ENCODE measurements at regions not wholly inside any gene's neighbourhood (a gene's known extent, or its start where the extent isn't known, plus 50 kb on each side); places are given as distances from the start of the nearest gene placed in this dataset.

- Histone ChIP-seq H3K27me3 (ENCODE audit: control insufficient read depth, insufficient read depth, low read length) (no peaks in the 10 kb centered on the region), H3K9me3 (ENCODE audit: control insufficient read depth, insufficient read depth, low read length) (no peaks in the 10 kb centered on the region), H3K4me3 (ENCODE audit: low read depth, low read length) (no peak overlapping the region), H3K4me1 (ENCODE audit: control insufficient read depth, insufficient read depth, low read length) (peaks cover 25% of the 10 kb centered on the region), H3K36me3 (ENCODE audit: control insufficient read depth, insufficient read depth, low read length) (no peaks in the 10 kb centered on the region), H3K9ac (ENCODE audit: low read depth, low read length) (peak overlapping the region; percentile 19)
These were observed 393.5 kb upstream of the ADGRL2 start for GRCh38 chr1:81407000-81407821.

- Histone ChIP-seq H3K27me3 (ENCODE audit: control insufficient read depth, insufficient read depth, low read length) (no peaks in the 10 kb centered on the region), H3K4me1 (ENCODE audit: control insufficient read depth, insufficient read depth, low read length) (peaks cover 25% of the 10 kb centered on the region), H3K9me3 (ENCODE audit: control insufficient read depth, insufficient read depth, low read length) (no peaks in the 10 kb centered on the region), H3K4me3 (ENCODE audit: low read depth, low read length) (no peak overlapping the region), H3K36me3 (ENCODE audit: control insufficient read depth, insufficient read depth, low read length) (no peaks in the 10 kb centered on the region), H3K9ac (ENCODE audit: low read depth, low read length) (no peak overlapping the region)
These were observed 394.3 kb upstream of the ADGRL2 start for GRCh38 chr1:81406292-81406999.

GRCh38 chr1:81398041-81398440 lies 402.7 kb upstream of the ADGRL2 start:
- Histone ChIP-seq H3K4me3 (ENCODE audit: low read depth, low read length) (no peak overlapping the region), H3K36me3 (ENCODE audit: control insufficient read depth, insufficient read depth, low read length) (no peaks in the 10 kb centered on the region), H3K9ac (ENCODE audit: low read depth, low read length) (no peak overlapping the region), H3K27me3 (ENCODE audit: control insufficient read depth, insufficient read depth, low read length) (no peaks in the 10 kb centered on the region), H3K9me3 (ENCODE audit: control insufficient read depth, insufficient read depth, low read length) (no peaks in the 10 kb centered on the region), H3K4me1 (ENCODE audit: control insufficient read depth, insufficient read depth, low read length) (no peaks in the 10 kb centered on the region)

GRCh38 chr1:81392526-81393226 lies 408.1 kb upstream of the ADGRL2 start:
- Histone ChIP-seq H3K9me3 (ENCODE audit: control insufficient read depth, insufficient read depth, low read length) (peaks cover 9% of the 10 kb centered on the region), H3K9ac (ENCODE audit: low read depth, low read length) (no peak overlapping the region), H3K4me3 (ENCODE audit: low read depth, low read length) (no peak overlapping the region), H3K36me3 (ENCODE audit: control insufficient read depth, insufficient read depth, low read length) (no peaks in the 10 kb centered on the region), H3K4me1 (ENCODE audit: control insufficient read depth, insufficient read depth, low read length) (peaks cover 3% of the 10 kb centered on the region), H3K27me3 (ENCODE audit: control insufficient read depth, insufficient read depth, low read length) (no peaks in the 10 kb centered on the region)

GRCh38 chr1:81391125-81391828 lies 409.5 kb upstream of the ADGRL2 start:
- Histone ChIP-seq H3K4me1 (ENCODE audit: control insufficient read depth, insufficient read depth, low read length) (peaks cover 3% of the 10 kb centered on the region), H3K9ac (ENCODE audit: low read depth, low read length) (no peak overlapping the region), H3K9me3 (ENCODE audit: control insufficient read depth, insufficient read depth, low read length) (peaks cover 9% of the 10 kb centered on the region), H3K4me3 (ENCODE audit: low read depth, low read length) (no peak overlapping the region), H3K27me3 (ENCODE audit: control insufficient read depth, insufficient read depth, low read length) (no peaks in the 10 kb centered on the region), H3K36me3 (ENCODE audit: control insufficient read depth, insufficient read depth, low read length) (no peaks in the 10 kb centered on the region)

GRCh38 chr1:81388435-81388834 lies 412.3 kb upstream of the ADGRL2 start:
- Histone ChIP-seq H3K27me3 (ENCODE audit: control insufficient read depth, insufficient read depth, low read length) (no peaks in the 10 kb centered on the region), H3K4me3 (ENCODE audit: low read depth, low read length) (no peak overlapping the region), H3K4me1 (ENCODE audit: control insufficient read depth, insufficient read depth, low read length) (peaks cover 3% of the 10 kb centered on the region), H3K9me3 (ENCODE audit: control insufficient read depth, insufficient read depth, low read length) (peaks cover 9% of the 10 kb centered on the region), H3K36me3 (ENCODE audit: control insufficient read depth, insufficient read depth, low read length) (no peaks in the 10 kb centered on the region), H3K9ac (ENCODE audit: low read depth, low read length) (no peak overlapping the region)

GRCh38 chr1:81387446-81387845 lies 413.3 kb upstream of the ADGRL2 start:
- H3K4me3 ChIP-seq (ENCODE audit: low read depth, low read length), result no peak overlapping the region
- no peak overlapping the region for H3K9ac ChIP-seq (ENCODE audit: low read depth, low read length)
- peaks cover 9% of the 10 kb centered on the region for H3K9me3 ChIP-seq (ENCODE audit: control insufficient read depth, insufficient read depth, low read length)
- H3K4me1 ChIP-seq (ENCODE audit: control insufficient read depth, insufficient read depth, low read length), result peaks cover 3% of the 10 kb centered on the region
- H3K27me3 ChIP-seq (ENCODE audit: control insufficient read depth, insufficient read depth, low read length), result no peaks in the 10 kb centered on the region
- H3K36me3 ChIP-seq (ENCODE audit: control insufficient read depth, insufficient read depth, low read length), result no peaks in the 10 kb centered on the region

GRCh38 chr1:81382561-81382960 lies 418.2 kb upstream of the ADGRL2 start:
- Histone ChIP-seq H3K4me1 (ENCODE audit: control insufficient read depth, insufficient read depth, low read length) (peaks cover 8% of the 10 kb centered on the region), H3K27me3 (ENCODE audit: control insufficient read depth, insufficient read depth, low read length) (no peaks in the 10 kb centered on the region), H3K9me3 (ENCODE audit: control insufficient read depth, insufficient read depth, low read length) (no peaks in the 10 kb centered on the region), H3K4me3 (ENCODE audit: low read depth, low read length) (no peak overlapping the region), H3K9ac (ENCODE audit: low read depth, low read length) (no peak overlapping the region), H3K36me3 (ENCODE audit: control insufficient read depth, insufficient read depth, low read length) (no peaks in the 10 kb centered on the region)

- H3K4me3 ChIP-seq (ENCODE audit: low read depth, low read length), result no peak overlapping the region
- H3K4me1 ChIP-seq (ENCODE audit: control insufficient read depth, insufficient read depth, low read length), result peaks cover 8% of the 10 kb centered on the region
- H3K9ac ChIP-seq (ENCODE audit: low read depth, low read length), result no peak overlapping the region
- no peaks in the 10 kb centered on the region for H3K9me3 ChIP-seq (ENCODE audit: control insufficient read depth, insufficient read depth, low read length)
- H3K27me3 ChIP-seq (ENCODE audit: control insufficient read depth, insufficient read depth, low read length), result no peaks in the 10 kb centered on the region
- no peaks in the 10 kb centered on the region for H3K36me3 ChIP-seq (ENCODE audit: control insufficient read depth, insufficient read depth, low read length)
These were observed 418.9 kb upstream of the ADGRL2 start for GRCh38 chr1:81381881-81382280.

- no peak overlapping the region for H3K4me3 ChIP-seq (ENCODE audit: low read depth, low read length)
- H3K9me3 ChIP-seq (ENCODE audit: control insufficient read depth, insufficient read depth, low read length), result no peaks in the 10 kb centered on the region
- peaks cover 8% of the 10 kb centered on the region for H3K4me1 ChIP-seq (ENCODE audit: control insufficient read depth, insufficient read depth, low read length)
- H3K9ac ChIP-seq (ENCODE audit: low read depth, low read length), result no peak overlapping the region
- H3K36me3 ChIP-seq (ENCODE audit: control insufficient read depth, insufficient read depth, low read length), result no peaks in the 10 kb centered on the region
- no peaks in the 10 kb centered on the region for H3K27me3 ChIP-seq (ENCODE audit: control insufficient read depth, insufficient read depth, low read length)
These were observed 420.3 kb upstream of the ADGRL2 start for GRCh38 chr1:81380436-81380835.

GRCh38 chr1:81379430-81379829 lies 421.3 kb upstream of the ADGRL2 start:
- no peaks in the 10 kb centered on the region for H3K9me3 ChIP-seq (ENCODE audit: control insufficient read depth, insufficient read depth, low read length)
- no peaks in the 10 kb centered on the region for H3K27me3 ChIP-seq (ENCODE audit: control insufficient read depth, insufficient read depth, low read length)
- H3K9ac ChIP-seq (ENCODE audit: low read depth, low read length), result no peak overlapping the region
- H3K4me3 ChIP-seq (ENCODE audit: low read depth, low read length), result no peak overlapping the region
- H3K36me3 ChIP-seq (ENCODE audit: control insufficient read depth, insufficient read depth, low read length), result no peaks in the 10 kb centered on the region
- peaks cover 8% of the 10 kb centered on the region for H3K4me1 ChIP-seq (ENCODE audit: control insufficient read depth, insufficient read depth, low read length)

Measured in iPS-15b (cell line).